ENCODE measurements at regions not wholly inside any gene's neighbourhood (a gene's known extent, or its start where the extent isn't known, plus 50 kb on each side); places are given as distances from the start of the nearest gene placed in this dataset.

DNA sequence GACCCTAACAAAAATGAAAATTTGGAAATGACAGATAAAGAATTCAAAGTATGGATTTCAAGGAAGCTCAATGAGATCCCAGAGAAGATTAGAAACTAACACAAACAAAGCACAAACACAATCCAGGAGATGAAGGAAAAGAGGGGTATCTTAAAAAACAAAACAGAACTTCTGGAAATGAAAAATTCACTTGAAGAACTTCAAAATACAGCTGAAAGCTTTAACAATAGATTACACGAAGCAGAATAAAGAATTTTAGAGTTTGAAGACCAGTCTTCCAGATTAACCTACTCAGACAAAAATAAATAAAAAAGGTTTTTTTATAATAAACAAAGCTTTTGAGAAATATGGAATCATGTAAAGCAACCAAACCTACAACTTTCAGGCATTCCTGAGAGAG lies 671.8 kb upstream of the SLC39A10 start:
- no peak for ATAC-seq (ENCODE audit: low read depth)
- ChIA-PET CTCF (no interaction called here), POLR2A (interaction anchor here (0.6 kb wide), 1 partner anchor 668 kb away, joined by 3 read pairs; no protein-coding TSS in a partner anchor)
- intact Hi-C loops (cut with micrococcal nuclease): no loop called here
- Mint-ChIP-seq H3K9me3 (peaks cover 16% of the 10 kb centered on the region), H3K4me3 (no peak overlapping the region), H3K27ac (no peak overlapping the region), H3K36me3 (ENCODE audit: low read depth) (no peaks in the 10 kb centered on the region), H3K4me1 (no peaks in the 10 kb centered on the region), H3K27me3 (no peaks in the 10 kb centered on the region)
- TF ChIP-seq, protein P1, sequence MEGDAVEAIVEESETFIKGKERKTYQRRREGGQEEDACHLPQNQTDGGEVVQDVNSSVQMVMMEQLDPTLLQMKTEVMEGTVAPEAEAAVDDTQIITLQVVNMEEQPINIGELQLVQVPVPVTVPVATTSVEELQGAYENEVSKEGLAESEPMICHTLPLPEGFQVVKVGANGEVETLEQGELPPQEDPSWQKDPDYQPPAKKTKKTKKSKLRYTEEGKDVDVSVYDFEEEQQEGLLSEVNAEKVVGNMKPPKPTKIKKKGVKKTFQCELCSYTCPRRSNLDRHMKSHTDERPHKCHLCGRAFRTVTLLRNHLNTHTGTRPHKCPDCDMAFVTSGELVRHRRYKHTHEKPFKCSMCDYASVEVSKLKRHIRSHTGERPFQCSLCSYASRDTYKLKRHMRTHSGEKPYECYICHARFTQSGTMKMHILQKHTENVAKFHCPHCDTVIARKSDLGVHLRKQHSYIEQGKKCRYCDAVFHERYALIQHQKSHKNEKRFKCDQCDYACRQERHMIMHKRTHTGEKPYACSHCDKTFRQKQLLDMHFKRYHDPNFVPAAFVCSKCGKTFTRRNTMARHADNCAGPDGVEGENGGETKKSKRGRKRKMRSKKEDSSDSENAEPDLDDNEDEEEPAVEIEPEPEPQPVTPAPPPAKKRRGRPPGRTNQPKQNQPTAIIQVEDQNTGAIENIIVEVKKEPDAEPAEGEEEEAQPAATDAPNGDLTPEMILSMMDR (IDR thresholded peaks at IDR 0.05): no peak
- DNase-seq: no peak

DNA sequence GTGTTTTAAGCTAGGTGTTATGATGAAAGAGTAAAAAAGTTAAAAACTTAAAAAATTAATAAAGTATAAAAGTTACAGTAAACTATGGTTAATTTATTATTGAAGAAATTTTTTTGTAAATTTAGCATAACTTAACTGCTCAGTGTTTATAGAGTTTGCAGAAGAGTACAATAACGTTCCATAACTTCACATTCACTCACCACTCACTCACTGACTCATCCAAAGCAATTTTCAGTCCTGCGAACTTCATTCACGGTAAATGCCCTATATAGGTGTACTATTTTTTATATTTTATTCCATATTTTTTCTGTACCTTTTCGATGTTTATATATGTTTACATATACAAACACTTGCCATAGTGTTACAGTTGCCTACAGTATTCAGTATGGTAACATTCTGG lies 694.8 kb upstream of the SLC39A10 start:
- intact Hi-C loops (cut with micrococcal nuclease): no loop called here

DNA sequence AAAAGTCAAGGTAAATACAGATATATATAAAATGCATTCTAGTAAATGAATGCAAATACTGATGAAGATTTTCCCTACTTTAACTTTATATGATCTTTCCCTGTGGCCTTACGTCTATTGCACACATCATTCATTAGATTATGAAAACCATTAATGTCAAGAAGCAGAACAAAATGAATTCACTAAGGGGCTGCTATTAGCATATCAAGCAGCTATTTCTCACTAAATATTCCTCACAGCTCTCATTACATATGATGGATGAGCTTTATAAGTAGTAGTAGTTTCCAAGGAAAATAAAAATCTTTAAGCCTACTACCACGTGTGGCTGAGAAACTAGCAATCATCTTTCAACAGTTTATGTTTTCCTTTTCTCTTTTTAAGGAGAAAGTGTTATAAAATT lies 702.8 kb upstream of the SLC39A10 start:
- no peaks in the 10 kb centered on the region for H3K36me3 Mint-ChIP-seq (ENCODE audit: low read depth)

More for the DNA sequence above, 694.8 kb upstream of the SLC39A10 start:
- ChIA-PET CTCF (no interaction called here), POLR2A (no interaction called here)
- no peak overlapping the region for H3K27ac Mint-ChIP-seq
- H3K36me3 Mint-ChIP-seq (ENCODE audit: low read depth): no peaks in the 10 kb centered on the region
- H3K9me3 Mint-ChIP-seq: peaks cover 11% of the 10 kb centered on the region
- TF ChIP-seq, protein P1 (IDR thresholded peaks at IDR 0.05): no peak
- ATAC-seq (ENCODE audit: low read depth) (no peak), DNase-seq (no peak)
- no peaks in the 10 kb centered on the region for H3K27me3 Mint-ChIP-seq
- H3K4me1 Mint-ChIP-seq: no peaks in the 10 kb centered on the region
- H3K4me3 Mint-ChIP-seq: no peak overlapping the region

DNA sequence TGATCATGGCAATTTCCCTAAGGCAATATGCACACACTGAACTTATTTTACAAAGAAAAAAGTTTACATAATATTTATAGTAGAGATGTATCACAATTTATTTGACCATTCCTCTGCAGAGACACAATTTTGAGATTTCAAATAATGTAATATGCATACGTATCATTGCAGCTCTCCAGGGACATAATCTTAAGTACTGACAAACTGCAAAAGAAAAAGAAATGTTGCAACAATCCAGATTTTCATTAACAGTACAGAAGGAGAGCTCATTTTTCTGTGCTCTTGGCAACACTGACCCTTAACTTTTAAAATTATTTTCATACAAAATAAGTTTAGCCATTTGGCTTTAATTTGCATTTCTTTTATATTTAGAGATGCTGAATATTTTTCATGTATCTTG lies 710.2 kb upstream of the SLC39A10 start:
- intact Hi-C loops (cut with micrococcal nuclease): no loop called here
- CTCF ChIA-PET: no interaction called here

More for the DNA sequence above, 702.8 kb upstream of the SLC39A10 start:
- intact Hi-C loops (cut with micrococcal nuclease): no loop called here
- ChIA-PET CTCF (no interaction called here), POLR2A (no interaction called here)
- TF ChIP-seq, protein P1 (IDR thresholded peaks at IDR 0.05): no peak
- DNase-seq: no peak
- Mint-ChIP-seq H3K4me1 (no peaks in the 10 kb centered on the region), H3K27me3 (no peaks in the 10 kb centered on the region), H3K9me3 (no peaks in the 10 kb centered on the region), H3K4me3 (no peak overlapping the region), H3K27ac (no peak overlapping the region)
- ATAC-seq (ENCODE audit: low read depth): no peak

DNA sequence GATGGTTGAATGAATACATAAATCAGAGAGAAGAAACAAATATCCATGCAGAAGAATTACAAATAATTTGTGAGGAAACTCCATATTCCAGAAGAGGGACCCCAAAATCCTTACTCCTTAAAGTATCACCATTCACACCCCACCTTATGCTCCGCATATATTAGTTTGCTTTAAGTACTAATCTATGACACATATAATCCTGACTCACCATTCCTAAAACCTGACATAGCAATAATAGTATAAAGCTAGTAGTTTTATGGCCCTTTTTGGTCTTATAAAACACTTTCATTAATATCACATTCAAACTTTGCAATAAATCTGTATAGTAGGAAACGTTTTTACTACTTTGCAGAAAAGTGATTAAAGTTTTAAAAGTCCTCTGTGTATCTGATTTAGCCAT lies 719.0 kb upstream of the SLC39A10 start:
- Mint-ChIP-seq H3K9me3 (peaks cover 5% of the 10 kb centered on the region), H3K27me3 (no peaks in the 10 kb centered on the region), H3K4me3 (no peak overlapping the region), H3K36me3 (ENCODE audit: low read depth) (no peaks in the 10 kb centered on the region), H3K4me1 (no peaks in the 10 kb centered on the region), H3K27ac (no peak overlapping the region)
- ChIA-PET POLR2A (no interaction called here), CTCF (no interaction called here)
- DNase-seq: no peak
- intact Hi-C loops (cut with micrococcal nuclease): no loop called here
- ATAC-seq (ENCODE audit: low read depth): no peak
- TF ChIP-seq, protein P1 (IDR thresholded peaks at IDR 0.05): no peak

More for the DNA sequence above, 710.2 kb upstream of the SLC39A10 start:
- no peaks in the 10 kb centered on the region for H3K36me3 Mint-ChIP-seq (ENCODE audit: low read depth)
- H3K9me3 Mint-ChIP-seq: peaks cover 3% of the 10 kb centered on the region
- TF ChIP-seq, protein P1 (IDR thresholded peaks at IDR 0.05): no peak
- H3K4me3 Mint-ChIP-seq: no peak overlapping the region
- ATAC-seq (ENCODE audit: low read depth): no peak
- no peak for DNase-seq
- no peaks in the 10 kb centered on the region for H3K4me1 Mint-ChIP-seq
- no peak overlapping the region for H3K27ac Mint-ChIP-seq
- POLR2A ChIA-PET: no interaction called here
- no peaks in the 10 kb centered on the region for H3K27me3 Mint-ChIP-seq
